HG03064 (cell line): ENCODE measurements at regions not wholly inside any gene's neighbourhood (a gene's known extent, or its start where the extent isn't known, plus 50 kb on each side); places are given as distances from the start of the nearest gene placed in this dataset.
"Not testable (repeated sequence)": the region's sequence is repeated elsewhere in the genome, so short reads cannot be mapped to it uniquely, and the experiment has no call there.

Experiments used
- ATAC-seq: cut with Tn5 transposase; IDR thresholded peaks from one replicate; pipeline ENCODE4 v1.9.1; 2021; ENCODE audit warnings: low read depth; ENCODE audit not compliant: unreplicated experiment

GRCh38 chr4:24177443-24177842 lies 287.6 kb upstream of the PPARGC1A start:
- ATAC-seq = not testable (repeated sequence)

DNA sequence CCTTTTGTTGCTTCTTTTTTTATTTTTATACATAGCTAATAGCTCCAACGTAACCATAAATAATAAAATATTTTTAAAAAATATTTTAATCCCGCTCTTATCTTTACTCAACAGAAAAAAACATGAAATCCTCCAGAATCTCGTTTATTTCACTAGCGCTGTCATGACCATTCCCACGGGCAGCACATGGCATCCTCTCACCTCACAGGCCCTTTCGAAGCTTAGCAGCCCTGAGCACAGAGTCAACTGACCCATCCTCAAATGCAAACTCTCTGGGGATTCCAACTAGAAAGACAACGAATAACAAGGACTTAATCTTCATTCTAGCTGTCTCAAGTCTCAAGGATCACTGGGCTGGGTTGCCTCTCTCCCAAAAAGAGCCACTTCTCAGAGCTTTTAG lies 285.9 kb upstream of the PPARGC1A start:
- no peak for ATAC-seq

- ATAC-seq = no peak
These were observed 284.8 kb upstream of the PPARGC1A start for GRCh38 chr4:24174602-24175001.

DNA sequence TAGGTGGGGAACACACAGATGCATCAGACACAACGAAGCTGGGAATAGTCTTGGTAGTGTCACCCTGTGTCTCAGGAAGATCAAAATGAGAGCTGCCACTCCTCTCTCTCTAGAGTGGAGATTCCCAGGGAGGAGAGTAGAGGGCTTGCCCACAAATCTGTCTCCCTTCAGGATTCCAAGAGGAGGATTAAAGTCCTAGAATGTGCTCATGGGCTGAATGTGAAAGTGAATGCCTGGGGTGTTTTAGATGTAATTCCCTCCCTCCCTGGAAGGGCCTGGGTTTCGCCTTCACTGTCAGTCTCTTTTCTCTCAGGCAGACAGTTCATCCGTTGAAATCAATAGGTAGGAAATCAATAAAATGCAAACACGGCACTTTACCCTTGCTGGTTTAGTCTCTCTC lies 282.6 kb upstream of the PPARGC1A start:
- no peak for ATAC-seq

DNA sequence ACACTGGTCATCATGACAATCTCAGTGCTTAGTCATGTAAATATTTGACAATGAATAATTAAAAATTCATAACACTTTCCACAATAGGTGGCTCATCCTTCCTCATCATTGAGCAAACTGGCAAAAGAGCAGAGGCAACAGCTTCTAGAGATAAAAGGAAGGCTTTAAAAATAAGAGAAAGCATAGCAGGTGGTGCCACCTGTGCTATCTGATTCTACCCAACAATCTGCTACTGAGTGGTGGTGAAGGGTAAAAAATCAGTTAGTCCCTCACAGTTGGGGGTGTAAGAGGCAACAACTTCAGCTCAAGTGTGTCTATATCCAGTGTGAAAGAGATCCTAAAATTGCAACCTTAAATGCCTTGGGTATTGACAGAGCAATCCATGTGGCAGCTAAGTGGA lies 280.1 kb upstream of the PPARGC1A start:
- ATAC-seq = no peak

DNA sequence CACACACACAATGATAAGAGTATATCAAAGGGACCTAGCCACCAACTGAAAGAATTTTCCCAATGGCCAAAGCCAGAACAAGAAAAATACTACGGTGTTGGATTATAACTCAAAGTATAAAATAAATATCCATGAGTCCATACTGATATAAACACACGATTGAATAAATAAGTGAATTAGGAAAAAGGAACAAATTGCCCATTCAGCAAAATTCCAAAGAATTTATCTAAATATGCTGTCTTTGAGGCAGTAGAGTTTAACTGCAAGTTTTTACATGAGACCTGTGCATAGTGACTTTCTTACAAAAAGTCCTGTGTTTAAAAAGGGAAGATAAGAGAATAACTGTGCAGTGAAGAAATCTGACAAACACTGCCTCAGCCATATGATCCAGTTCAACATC lies 278.8 kb upstream of the PPARGC1A start:
- ATAC-seq = no peak

GRCh38 chr4:24166501-24166900 lies 276.7 kb upstream of the PPARGC1A start:
- no peak for ATAC-seq

DNA sequence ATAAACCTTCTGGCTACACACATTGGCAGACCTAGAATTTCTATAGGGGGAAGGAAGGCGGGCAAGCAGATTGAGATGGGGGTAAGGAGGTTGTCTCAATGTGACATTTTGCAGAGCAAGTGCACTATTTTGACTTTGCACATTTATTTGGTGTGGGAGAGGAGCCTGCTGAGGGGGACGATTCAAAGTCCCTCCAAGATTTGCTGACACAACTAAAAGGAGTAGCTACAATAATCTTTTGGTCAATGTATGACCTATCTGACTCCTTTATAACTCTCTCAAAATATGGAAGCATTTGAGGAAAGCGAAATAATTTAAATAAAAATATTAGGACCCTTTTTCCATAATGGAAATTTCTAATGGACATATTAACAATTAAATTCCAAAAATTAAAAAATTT lies 274.9 kb upstream of the PPARGC1A start:
- ATAC-seq = no peak

DNA sequence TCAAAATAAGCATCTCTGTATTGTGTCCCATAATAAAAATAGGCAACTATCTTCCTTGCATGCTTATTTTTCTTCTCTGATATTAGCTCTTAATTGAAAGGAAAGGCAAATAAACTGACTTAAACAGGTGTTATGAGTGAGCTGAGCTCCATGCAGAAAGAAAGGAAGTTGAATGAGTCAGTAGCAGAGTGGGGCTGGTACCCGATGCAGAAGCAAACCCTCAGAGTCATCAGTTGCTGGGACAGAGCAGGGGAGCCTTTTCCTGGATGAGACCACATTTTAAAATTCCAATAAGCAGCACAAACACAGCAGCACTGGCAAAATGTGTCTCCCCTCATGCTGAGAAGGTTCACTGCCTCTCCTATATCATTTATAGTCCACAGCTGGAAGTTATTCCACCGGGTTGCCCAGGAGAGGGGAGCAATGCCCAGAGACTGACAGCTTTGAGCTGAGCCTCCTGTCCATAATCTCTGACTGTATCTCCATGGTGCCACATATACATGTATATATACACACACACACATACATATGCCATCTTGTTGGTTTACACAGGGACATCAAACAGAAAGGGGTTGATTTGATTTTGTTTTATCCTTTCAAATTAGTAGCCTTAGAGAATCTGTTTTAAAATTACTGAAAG lies 274.3 kb upstream of the PPARGC1A start:
- no peak for ATAC-seq

DNA sequence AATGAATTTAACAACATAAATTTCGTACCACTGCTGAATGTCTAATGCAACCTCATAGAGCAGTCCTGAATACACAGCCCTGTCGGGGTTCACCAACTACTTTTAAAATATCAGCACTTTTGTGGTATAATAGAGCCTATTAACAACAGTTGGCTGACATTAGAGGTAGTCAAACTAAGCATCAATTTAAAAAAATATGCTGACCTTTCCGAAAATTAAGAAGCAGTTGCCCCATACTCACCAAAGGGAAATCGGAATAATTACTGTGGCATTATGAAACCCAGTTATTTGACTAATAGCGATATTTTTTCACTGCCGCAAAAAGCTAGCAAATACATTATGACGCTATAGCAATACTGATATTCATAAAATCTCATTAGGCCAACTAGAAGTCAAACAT lies 273.5 kb upstream of the PPARGC1A start:
- ATAC-seq = no peak

DNA sequence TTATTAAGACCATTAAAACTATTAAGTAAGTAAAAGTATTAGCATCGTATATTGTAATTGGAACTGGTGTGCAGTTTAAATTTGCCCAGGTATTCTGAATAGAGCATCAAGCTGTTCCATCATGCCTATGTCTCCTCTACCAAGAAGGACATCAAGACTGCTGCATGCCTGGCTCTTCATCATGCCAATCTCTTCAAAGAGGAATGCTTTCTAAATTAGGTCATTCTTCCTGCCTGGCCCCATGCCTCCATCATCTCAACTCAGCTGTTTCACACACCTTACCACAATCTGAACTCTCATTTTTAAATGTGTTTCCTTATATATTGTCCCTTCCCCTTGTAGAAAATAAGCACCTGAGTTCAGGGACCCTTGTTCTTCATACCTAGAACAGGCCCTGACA lies 270.5 kb upstream of the PPARGC1A start:
- no peak for ATAC-seq

DNA sequence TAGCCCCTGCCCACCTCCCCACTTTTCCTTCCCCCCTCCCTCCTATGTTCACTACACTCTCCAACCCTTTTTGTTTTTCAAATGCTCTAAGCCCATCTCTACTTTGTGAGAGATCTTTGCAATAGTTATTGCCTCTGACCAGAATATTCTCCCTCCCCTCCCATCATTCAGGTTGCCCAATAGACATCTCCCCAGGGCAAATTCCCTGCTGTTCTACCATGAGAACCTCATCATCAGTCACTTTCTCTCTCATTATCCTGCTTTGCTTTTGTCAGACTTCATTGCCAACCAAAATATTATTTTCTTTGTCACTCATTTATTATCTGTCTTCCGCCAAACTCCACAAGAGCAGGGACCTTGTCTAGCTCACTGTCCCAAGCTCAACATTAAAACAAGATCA lies 268.2 kb upstream of the PPARGC1A start:
- ATAC-seq = no peak

DNA sequence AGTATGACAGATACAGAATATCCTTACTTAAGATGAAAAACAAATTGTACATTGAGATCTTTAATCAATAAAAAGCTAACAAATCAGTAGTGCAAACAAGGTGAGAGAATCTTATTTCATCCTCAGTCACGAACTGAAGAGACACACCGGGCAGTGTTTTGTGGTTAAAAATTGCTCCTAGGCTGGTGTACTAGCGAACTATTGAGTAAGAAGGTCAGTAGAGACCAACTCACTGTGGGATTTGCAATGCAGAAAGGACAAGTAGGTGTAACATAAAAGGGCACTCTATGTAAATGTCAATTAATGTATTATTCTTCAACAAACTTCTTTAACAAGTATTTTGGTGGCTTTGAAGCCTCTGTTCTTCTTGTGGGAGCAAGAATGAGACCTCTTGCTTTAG lies 260.2 kb upstream of the PPARGC1A start:
- ATAC-seq = no peak

DNA sequence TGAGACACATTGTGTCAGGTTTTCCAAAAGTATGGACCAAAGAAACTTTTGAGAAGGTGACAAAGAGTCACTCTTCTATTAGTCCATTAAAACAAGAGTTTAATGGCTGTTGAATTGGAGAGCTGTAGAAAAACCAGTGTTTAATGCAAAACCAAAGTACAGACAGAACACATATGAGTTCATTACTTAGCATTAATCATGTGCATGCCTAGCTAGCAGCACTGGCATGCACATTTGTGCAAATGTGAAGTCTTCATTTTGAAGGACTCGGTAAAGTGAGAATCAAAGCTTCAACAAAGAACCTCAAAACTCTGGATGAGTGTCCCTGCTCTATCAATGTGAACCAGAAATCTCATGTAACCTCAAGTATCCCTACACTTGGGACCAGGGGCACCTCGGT lies 256.3 kb upstream of the PPARGC1A start:
- no peak for ATAC-seq

DNA sequence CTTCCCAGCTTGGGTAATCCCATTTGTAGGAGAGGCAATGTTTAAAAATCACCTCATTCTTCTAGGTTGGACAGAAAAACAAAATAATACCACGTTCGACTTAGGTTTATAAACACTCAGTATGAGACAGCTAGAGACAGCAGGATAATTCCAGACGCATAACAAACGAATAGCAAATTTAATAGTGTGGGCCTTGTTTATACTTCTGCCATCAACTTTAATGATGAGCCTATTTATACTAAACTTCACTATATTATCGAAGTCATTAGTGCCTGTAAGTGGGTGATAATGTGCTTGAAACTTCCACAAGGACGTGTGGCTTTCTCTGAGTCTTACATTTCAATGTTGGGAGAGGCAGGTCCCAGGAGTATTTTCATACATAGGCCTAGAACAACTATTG lies 255.7 kb upstream of the PPARGC1A start:
- ATAC-seq = no peak

GRCh38 chr4:24144381-24144780 lies 254.5 kb upstream of the PPARGC1A start:
- ATAC-seq = no peak

- no peak for ATAC-seq
These were observed 253.9 kb upstream of the PPARGC1A start for GRCh38 chr4:24143741-24144140.

DNA sequence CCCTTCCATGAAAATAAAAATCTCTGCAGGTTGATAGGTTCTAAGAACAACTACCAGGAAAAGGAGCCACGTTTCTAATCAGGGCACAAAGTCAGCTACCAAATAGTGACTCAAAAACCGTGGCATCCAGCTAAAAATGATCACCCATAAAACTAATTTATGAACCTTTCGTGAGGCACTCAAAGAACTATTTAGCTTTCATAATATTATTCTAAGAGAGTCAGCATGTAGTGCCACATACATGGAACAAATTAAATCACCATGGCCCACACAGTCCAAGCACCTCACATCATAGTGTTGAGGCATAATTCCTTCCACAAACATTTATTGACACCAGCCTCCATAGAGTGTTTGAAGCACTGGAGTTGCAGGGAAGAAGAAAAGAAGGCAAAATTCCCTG lies 252.0 kb upstream of the PPARGC1A start:
- ATAC-seq = no peak

DNA sequence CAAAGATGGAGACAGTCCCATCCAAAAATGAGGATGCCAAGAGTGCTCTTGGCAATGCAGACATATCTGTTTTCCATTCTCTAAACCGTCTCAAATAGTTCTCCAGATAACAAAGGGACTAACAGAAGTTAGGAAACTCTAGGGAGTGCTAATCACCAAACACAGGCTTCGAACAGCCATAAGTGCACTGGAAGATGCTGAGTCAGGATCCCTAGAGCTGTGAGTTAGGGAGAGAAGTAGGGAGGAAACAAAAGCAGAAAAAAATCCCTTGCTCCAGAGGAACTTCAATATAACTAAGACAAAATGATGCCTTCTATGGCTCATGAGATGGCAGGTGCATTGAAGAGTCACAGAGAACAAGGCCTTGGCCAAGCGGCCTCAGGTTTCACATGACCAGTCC lies 251.0 kb upstream of the PPARGC1A start:
- ATAC-seq = no peak

DNA sequence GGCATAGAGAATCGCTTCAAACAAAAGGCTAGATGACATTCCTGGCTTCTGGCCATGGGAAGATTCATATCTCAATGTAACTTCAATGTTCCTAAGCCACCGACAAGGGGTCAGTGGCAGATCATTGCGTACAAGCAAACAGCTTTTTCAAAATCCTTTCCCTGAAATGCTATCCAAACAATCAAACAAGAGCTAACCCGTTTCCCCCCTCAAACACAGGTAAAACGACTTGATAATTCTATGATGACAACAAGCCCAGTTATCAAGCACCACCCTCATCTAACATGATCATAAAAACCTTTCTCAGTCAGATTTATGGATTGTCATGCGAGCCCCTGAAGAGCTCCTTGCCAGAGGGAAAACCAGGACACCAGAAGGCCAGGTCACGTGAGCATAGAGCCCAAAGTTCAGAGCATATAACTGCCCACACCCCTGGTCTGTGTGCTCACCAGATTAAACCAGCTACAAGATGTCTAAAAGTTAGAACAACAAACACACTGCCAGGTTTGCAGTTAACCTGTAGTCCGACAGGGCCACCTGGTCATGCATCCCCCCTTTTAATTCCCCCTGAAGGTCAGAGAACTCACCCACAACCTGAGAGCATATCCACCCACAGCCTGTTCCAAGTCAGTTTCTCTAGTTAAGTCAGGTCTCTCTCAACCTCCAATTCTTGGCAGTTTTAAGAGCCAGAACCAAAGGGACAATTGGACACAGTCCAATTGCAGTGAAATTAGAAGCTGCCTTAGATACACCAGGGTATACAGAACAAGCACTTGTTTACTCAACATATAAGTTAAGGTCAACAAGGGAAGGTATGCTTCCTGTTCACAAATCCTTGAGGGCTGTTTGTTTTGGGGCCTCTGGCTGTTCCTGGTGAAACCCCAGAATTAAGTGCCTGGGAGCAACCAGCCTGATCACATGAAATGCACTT lies 248.1 kb upstream of the PPARGC1A start:
- ATAC-seq = no peak

GRCh38 chr4:24131954-24132673 lies 242.3 kb upstream of the PPARGC1A start:
- no peak for ATAC-seq
